ENCODE measurements at regions not wholly inside any gene's neighbourhood (a gene's known extent, or its start where the extent isn't known, plus 50 kb on each side); places are given as distances from the start of the nearest gene placed in this dataset.

DNA sequence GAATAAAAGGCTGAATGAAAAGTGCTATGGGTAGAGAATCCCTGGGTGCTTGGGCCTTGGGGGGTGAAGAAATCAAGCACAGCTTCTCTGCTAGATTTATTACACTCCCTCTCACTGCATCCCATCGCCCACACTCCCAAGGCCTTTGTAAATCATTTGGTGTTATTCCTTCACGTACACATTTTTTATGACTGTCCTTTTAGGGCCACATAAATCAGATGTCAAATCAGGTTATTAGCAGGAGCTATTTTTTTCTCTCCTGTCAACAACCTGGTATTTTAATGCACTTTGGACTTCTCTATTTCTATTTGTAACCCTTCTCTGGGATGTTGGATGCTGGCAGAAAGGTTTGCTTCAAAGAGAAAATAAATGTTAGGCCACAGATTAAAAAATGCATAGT is 408.8 kb downstream of the INSC start (continued):
- TF ChIP-seq, protein P1, sequence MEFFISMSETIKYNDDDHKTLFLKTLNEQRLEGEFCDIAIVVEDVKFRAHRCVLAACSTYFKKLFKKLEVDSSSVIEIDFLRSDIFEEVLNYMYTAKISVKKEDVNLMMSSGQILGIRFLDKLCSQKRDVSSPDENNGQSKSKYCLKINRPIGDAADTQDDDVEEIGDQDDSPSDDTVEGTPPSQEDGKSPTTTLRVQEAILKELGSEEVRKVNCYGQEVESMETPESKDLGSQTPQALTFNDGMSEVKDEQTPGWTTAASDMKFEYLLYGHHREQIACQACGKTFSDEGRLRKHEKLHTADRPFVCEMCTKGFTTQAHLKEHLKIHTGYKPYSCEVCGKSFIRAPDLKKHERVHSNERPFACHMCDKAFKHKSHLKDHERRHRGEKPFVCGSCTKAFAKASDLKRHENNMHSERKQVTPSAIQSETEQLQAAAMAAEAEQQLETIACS (CRISPR knock-in tag; IDR thresholded peaks at IDR 0.05): no peak
- TF ChIP-seq FOXA3 (CRISPR knock-in tag; IDR thresholded peaks at IDR 0.05) (no peak), IRF2 (CRISPR knock-in tag; IDR thresholded peaks at IDR 0.05) (no peak)
- TF ChIP-seq, protein P2, sequence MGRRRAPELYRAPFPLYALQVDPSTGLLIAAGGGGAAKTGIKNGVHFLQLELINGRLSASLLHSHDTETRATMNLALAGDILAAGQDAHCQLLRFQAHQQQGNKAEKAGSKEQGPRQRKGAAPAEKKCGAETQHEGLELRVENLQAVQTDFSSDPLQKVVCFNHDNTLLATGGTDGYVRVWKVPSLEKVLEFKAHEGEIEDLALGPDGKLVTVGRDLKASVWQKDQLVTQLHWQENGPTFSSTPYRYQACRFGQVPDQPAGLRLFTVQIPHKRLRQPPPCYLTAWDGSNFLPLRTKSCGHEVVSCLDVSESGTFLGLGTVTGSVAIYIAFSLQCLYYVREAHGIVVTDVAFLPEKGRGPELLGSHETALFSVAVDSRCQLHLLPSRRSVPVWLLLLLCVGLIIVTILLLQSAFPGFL (CRISPR knock-in tag; IDR thresholded peaks at IDR 0.05): no peak

DNA sequence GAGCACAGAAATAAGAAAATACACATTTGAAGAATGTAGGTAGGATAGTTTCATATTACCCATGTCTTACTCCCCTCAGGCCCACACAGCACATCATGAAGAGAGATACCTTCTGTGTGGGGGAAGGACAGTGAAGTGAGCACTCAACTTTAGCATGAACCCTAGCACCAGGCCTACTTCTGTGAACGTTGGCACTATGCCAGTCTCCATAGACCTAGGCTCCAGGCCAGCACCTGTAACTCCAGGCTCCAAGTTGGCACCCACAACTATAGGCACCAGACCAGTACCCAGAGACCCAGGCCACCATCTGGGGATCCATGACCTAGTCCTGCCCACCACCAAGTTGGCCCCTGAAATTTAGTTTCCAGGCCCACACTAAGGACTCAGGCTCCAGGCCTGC is 410.9 kb downstream of the INSC start:
- in situ Hi-C loops (cut with HindIII; ENCODE audit: extremely low pct_ligation_motif_present, low pct_unique_long_range_greater_than_20kb) (no loop called here), intact Hi-C loops (cut with micrococcal nuclease; ENCODE audit: unreplicated experiment) (no loop called here)
- Histone ChIP-seq H3K36me3 (replicated peaks in 1 of 2; ENCODE audit: control insufficient read depth in 1 of 2, insufficient read depth in 2 of 2, low read length in 2 of 2) (no peaks in the 10 kb centered on the region), H3K79me2 (ENCODE audit: insufficient read depth, low read length) (no peaks in the 10 kb centered on the region), H3K9me3 (ENCODE audit: low read length) (peaks cover 27% of the 10 kb centered on the region), H3K27me3 (ENCODE audit: control insufficient read depth in 1 of 2, insufficient read depth in 2 of 2, low read length in 2 of 2) (no peaks in the 10 kb centered on the region), H4K20me1 (ENCODE audit: insufficient read depth, low read length) (no peaks in the 10 kb centered on the region), H3K4me1 (ENCODE audit: insufficient read depth, low read length) (no peaks in the 10 kb centered on the region), H3K9ac (ENCODE audit: insufficient read depth, low read depth, low read length) (no peak overlapping the region), H3K4me2 (ENCODE audit: low read depth, low read length) (no peak overlapping the region), H2AFZ (ENCODE audit: low read length) (no peak overlapping the region), H3K27ac (ENCODE audit: extremely low read length, insufficient read depth, low read length) (no peak overlapping the region), H3K4me3 (replicated peaks in 1 of 3; ENCODE audit: insufficient read depth in 1 of 3, low read depth in 2 of 3, low read length in 3 of 3) (no peak overlapping the region)
- POLR2A ChIA-PET: no interaction called here
- 0% methylated on average over 1 of the region's 1 CpG for WGBS (ENCODE audit: low lambda C conversion rate)
- BruUV-seq (replicated peaks): no TSS peak
- FAIRE-seq (no peak), ATAC-seq (no peak), DNase-seq (ENCODE audit: low spot score) (no peak)
- CTCF ChIA-PET (ENCODE audit: low intra/inter-chr PET ratio, low total read pairs): no interaction called here
- no peak for TF ChIP-seq MED8 (CRISPR knock-in tag; IDR thresholded peaks at IDR 0.05; ENCODE audit: insufficient replicate concordance)
- no peak for TF ChIP-seq PAX8 (CRISPR knock-in tag; IDR thresholded peaks at IDR 0.05; ENCODE audit: borderline replicate concordance)
- TF ChIP-seq, protein P3, sequence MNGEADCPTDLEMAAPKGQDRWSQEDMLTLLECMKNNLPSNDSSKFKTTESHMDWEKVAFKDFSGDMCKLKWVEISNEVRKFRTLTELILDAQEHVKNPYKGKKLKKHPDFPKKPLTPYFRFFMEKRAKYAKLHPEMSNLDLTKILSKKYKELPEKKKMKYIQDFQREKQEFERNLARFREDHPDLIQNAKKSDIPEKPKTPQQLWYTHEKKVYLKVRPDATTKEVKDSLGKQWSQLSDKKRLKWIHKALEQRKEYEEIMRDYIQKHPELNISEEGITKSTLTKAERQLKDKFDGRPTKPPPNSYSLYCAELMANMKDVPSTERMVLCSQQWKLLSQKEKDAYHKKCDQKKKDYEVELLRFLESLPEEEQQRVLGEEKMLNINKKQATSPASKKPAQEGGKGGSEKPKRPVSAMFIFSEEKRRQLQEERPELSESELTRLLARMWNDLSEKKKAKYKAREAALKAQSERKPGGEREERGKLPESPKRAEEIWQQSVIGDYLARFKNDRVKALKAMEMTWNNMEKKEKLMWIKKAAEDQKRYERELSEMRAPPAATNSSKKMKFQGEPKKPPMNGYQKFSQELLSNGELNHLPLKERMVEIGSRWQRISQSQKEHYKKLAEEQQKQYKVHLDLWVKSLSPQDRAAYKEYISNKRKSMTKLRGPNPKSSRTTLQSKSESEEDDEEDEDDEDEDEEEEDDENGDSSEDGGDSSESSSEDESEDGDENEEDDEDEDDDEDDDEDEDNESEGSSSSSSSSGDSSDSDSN (CRISPR knock-in tag; IDR thresholded peaks at IDR 0.05): no peak
- no peak for TF ChIP-seq ZSCAN25 (CRISPR knock-in tag; IDR thresholded peaks at IDR 0.05)
- TF ChIP-seq IRX3 (CRISPR knock-in tag; IDR thresholded peaks at IDR 0.05; ENCODE audit: borderline replicate concordance, low read depth): no peak
- TF ChIP-seq BCL6 (CRISPR knock-in tag; IDR thresholded peaks at IDR 0.05): no peak
- TF ChIP-seq PHF20 (CRISPR knock-in tag; IDR thresholded peaks at IDR 0.05): no peak
- no peak for TF ChIP-seq ETV6 (CRISPR knock-in tag; conservative IDR thresholded peaks at IDR 0.05)
- TF ChIP-seq, protein P4, sequence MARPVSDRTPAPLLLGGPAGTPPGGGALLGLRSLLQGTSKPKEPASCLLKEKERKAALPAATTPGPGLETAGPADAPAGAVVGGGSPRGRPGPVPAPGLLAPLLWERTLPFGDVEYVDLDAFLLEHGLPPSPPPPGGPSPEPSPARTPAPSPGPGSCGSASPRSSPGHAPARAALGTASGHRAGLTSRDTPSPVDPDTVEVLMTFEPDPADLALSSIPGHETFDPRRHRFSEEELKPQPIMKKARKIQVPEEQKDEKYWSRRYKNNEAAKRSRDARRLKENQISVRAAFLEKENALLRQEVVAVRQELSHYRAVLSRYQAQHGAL (CRISPR knock-in tag; IDR thresholded peaks at IDR 0.05; ENCODE audit: not compliant biosample characterization): no peak
- TF ChIP-seq, protein P5, sequence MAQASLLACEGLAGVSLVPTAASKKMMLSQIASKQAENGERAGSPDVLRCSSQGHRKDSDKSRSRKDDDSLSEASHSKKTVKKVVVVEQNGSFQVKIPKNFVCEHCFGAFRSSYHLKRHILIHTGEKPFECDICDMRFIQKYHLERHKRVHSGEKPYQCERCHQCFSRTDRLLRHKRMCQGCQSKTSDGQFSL (CRISPR knock-in tag; IDR thresholded peaks at IDR 0.05): no peak
- TF ChIP-seq U2AF1 (optimal IDR thresholded peaks at IDR 0.05; ENCODE audit: low read depth, low read length): no peak
- no peak for TF ChIP-seq ZNF232 (CRISPR knock-in tag; IDR thresholded peaks at IDR 0.05; ENCODE audit: borderline replicate concordance)
- no peak for TF ChIP-seq HNF1B (CRISPR knock-in tag; IDR thresholded peaks at IDR 0.05)
- no peak for TF ChIP-seq NFKB2 (CRISPR knock-in tag; IDR thresholded peaks at IDR 0.05; ENCODE audit: borderline replicate concordance)
